Posterior cingulate gyrus (tissue), 11 donors: ENCODE measurements at regions not wholly inside any gene's neighbourhood (a gene's known extent, or its start where the extent isn't known, plus 50 kb on each side); places are given as distances from the start of the nearest gene placed in this dataset.
"Not testable (repeated sequence)": the region's sequence is repeated elsewhere in the genome, so short reads cannot be mapped to it uniquely, and the experiment has no call there.

ENCODE experiments used
- DNase-seq, 10 donors: peaks; one replicate each; pipeline versions ENCODE4 v3.0.0 to v3.0.0-alpha.2; 2020 to 2021; ENCODE audit warnings: mixed read lengths in 3 of 10
- intact Hi-C: fragments of 100-400 bp; cut with DNase I; formaldehyde crosslinking; loops from one replicate; pipeline ENCODE4 v1.15.1; 2023

- intact Hi-C loops, result no loop called here
- no peak for DNase-seq
Measured at GRCh38 chr4:87901422-87901992, 68.7 kb downstream of the MEPE start.

- intact Hi-C loops, result no loop called here
- no peak for DNase-seq
Measured at GRCh38 chr4:87904639-87905160, 70.8 kb upstream of the SPP1 start.

- no peak for DNase-seq
- intact Hi-C loops, result no loop called here
Measured at GRCh38 chr4:87908336-87908735, 67.2 kb upstream of the SPP1 start.

GRCh38 chr4:87910795-87911194 lies 64.7 kb upstream of the SPP1 start:
- no peak for DNase-seq
- intact Hi-C loops, result loop anchor here (5.0 kb wide), 1 partner anchor 62 kb away; no protein-coding TSS in a partner anchor

GRCh38 chr4:87911252-87911774 lies 64.2 kb upstream of the SPP1 start:
- no peak for DNase-seq
- intact Hi-C loops, result loop anchor here (5.0 kb wide), 1 partner anchor 61 kb away; no protein-coding TSS in a partner anchor

GRCh38 chr4:87912164-87913004 lies 63.1 kb upstream of the SPP1 start:
- intact Hi-C loops, result loop anchor here (5.0 kb wide), 1 partner anchor 60 kb away; no protein-coding TSS in a partner anchor
- no peak for DNase-seq

GRCh38 chr4:87913896-87914295 lies 61.6 kb upstream of the SPP1 start:
- intact Hi-C loops, result loop anchor here (5.0 kb wide), 1 partner anchor 58 kb away; no protein-coding TSS in a partner anchor
- DNase-seq, result no peak

GRCh38 chr4:87915621-87916020 lies 59.9 kb upstream of the SPP1 start:
- intact Hi-C loops, result no loop called here
- DNase-seq, result no peak

GRCh38 chr4:87916626-87917025 lies 58.9 kb upstream of the SPP1 start:
- intact Hi-C loops, result no loop called here

GRCh38 chr4:87917911-87918310 lies 57.6 kb upstream of the SPP1 start:
- intact Hi-C loops, DNase-seq: not testable (repeated sequence)

More at GRCh38 chr4:87916626-87917025, 58.9 kb upstream of the SPP1 start:
- no peak for DNase-seq

GRCh38 chr4:87918314-87919058 lies 57.0 kb upstream of the SPP1 start:
- intact Hi-C loops, result no loop called here

GRCh38 chr4:87919304-87919703 lies 56.2 kb upstream of the SPP1 start:
- intact Hi-C loops, result not testable (repeated sequence)

More at GRCh38 chr4:87918314-87919058, 57.0 kb upstream of the SPP1 start:
- DNase-seq, result no peak

GRCh38 chr4:87919941-87920340 lies 55.6 kb upstream of the SPP1 start:
- DNase-seq, result no peak
- intact Hi-C loops, result no loop called here

More at GRCh38 chr4:87919304-87919703, 56.2 kb upstream of the SPP1 start:
- DNase-seq, result not testable (repeated sequence)

GRCh38 chr4:87920478-87920877 lies 55.0 kb upstream of the SPP1 start:
- intact Hi-C loops, result no loop called here
- no peak for DNase-seq

- intact Hi-C loops, DNase-seq: not testable (repeated sequence)
Measured at GRCh38 chr4:87921626-87922479, 53.7 kb upstream of the SPP1 start.

- DNase-seq, intact Hi-C loops: not testable (repeated sequence)
Measured at GRCh38 chr4:87924146-87924545, 51.4 kb upstream of the SPP1 start.
